ENCODE measurements at regions not wholly inside any gene's neighbourhood (a gene's known extent, or its start where the extent isn't known, plus 50 kb on each side); places are given as distances from the start of the nearest gene placed in this dataset.

DNA sequence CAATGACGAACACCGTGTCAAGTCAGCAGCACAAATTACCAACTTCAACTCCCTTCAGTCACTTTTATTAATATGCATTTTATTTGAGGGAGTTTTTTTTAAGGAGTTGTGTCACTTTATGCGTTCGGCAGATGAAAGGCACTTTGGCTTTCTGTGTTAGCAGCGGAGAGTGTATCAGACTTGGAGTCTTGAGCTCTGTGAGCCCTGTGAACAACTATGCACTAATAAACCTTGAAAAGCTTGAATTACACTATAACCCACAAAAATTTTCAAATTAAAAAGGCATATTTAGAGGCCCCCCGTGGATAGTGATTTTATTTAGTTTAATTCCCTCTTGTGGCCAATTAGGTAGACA lies 335.3 kb upstream of the NT5E start:
- TF ChIP-seq, protein P1, sequence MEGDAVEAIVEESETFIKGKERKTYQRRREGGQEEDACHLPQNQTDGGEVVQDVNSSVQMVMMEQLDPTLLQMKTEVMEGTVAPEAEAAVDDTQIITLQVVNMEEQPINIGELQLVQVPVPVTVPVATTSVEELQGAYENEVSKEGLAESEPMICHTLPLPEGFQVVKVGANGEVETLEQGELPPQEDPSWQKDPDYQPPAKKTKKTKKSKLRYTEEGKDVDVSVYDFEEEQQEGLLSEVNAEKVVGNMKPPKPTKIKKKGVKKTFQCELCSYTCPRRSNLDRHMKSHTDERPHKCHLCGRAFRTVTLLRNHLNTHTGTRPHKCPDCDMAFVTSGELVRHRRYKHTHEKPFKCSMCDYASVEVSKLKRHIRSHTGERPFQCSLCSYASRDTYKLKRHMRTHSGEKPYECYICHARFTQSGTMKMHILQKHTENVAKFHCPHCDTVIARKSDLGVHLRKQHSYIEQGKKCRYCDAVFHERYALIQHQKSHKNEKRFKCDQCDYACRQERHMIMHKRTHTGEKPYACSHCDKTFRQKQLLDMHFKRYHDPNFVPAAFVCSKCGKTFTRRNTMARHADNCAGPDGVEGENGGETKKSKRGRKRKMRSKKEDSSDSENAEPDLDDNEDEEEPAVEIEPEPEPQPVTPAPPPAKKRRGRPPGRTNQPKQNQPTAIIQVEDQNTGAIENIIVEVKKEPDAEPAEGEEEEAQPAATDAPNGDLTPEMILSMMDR (IDR thresholded peaks at IDR 0.05) = no peak
- no peak for TF ChIP-seq EZH2 (IDR thresholded peaks at IDR 0.05; ENCODE audit: borderline replicate concordance, insufficient read depth, low read depth, low read length, poor library complexity, severe bottlenecking)

All from B cell (primary cell).